Uterus (tissue), 2 donors: ENCODE measurements at regions not wholly inside any gene's neighbourhood (a gene's known extent, or its start where the extent isn't known, plus 50 kb on each side); places are given as distances from the start of the nearest gene placed in this dataset.

Source experiments
- CTCF ChIP-seq, 4 experiments: fragments of 200-600 bp in 2 of 4; fragments of 450-650 bp in 2 of 4; sonication (generic) in 2 of 4; IDR thresholded peaks; one replicate each; pipeline ENCODE4 v1.5.1; 2016 to 2019; ENCODE audit warnings: antibody characterized with exemption in 4 of 4, mild to moderate bottlenecking in 2 of 4, moderate library complexity in 1 of 4
- POLR2A ChIP-seq, 2 donors: fragments of 450-650 bp; IDR thresholded peaks; one replicate each; pipeline ENCODE4 v1.6.1; 2016; ENCODE audit warnings: antibody characterized with exemption in 2 of 2, mild to moderate bottlenecking in 1 of 2, moderate library complexity in 1 of 2

- no peak for TF ChIP-seq CTCF (IDR thresholded peaks at IDR 0.05)
- TF ChIP-seq POLR2A (IDR thresholded peaks at IDR 0.05), result no peak
Observed at GRCh38 chr12:69090722-69091121, 148.6 kb upstream of the CPSF6 start.
